OCI-LY3 (cell line): ENCODE measurements at regions not wholly inside any gene's neighbourhood (a gene's known extent, or its start where the extent isn't known, plus 50 kb on each side); places are given as distances from the start of the nearest gene placed in this dataset.

Source experiments
- H2AFZ ChIP-seq: fragments of 200-600, 300-600 bp; shearing (Covaris generic); 2 replicates; pipeline ENCODE4 v1.6.0; 2014; ENCODE audit warnings: antibody characterized with exemption, low read depth, low read length
- H3K27ac ChIP-seq: fragments of 200-600, 300-600 bp; sonication (generic); 2 replicates; pipeline ENCODE4 v1.5.1; 2014; ENCODE audit warnings: mild to moderate bottlenecking, low read length, moderate library complexity, mixed read lengths
- H3K27me3 ChIP-seq: fragments of 200-600, 300-600 bp; sonication (generic); 2 replicates; pipeline ENCODE4 v1.6.1; 2014; ENCODE audit warnings: low read depth, low read length, mixed read lengths
- H3K36me3 ChIP-seq: fragments of 200-600, 300-600 bp; sonication (generic); replicated peaks from 2 replicates; pipeline ENCODE3; 2014; ENCODE audit warnings: low read depth, low read length, mixed read lengths
- H3K4me1 ChIP-seq: fragments of 300-600, 200-600 bp; sonication (generic); 2 replicates; pipeline ENCODE4 v1.6.1; 2014; ENCODE audit warnings: low read length, mixed read lengths
- H3K4me2 ChIP-seq: fragments of 200-600, 300-600 bp; sonication (generic); 2 replicates; pipeline ENCODE4 v1.6.1; 2014; ENCODE audit warnings: low read length, mixed read lengths
- H3K4me3 ChIP-seq: fragments of 300-600, 200-600 bp; sonication (generic); 2 replicates; pipeline ENCODE4 v1.5.1; 2014; ENCODE audit warnings: antibody characterized with exemption, mild to moderate bottlenecking, low read length, moderate library complexity
- H3K79me2 ChIP-seq: fragments of 300-600, 200-600 bp; shearing (Covaris generic); 2 replicates; pipeline ENCODE4 v1.6.1; 2014; ENCODE audit warnings: mild to moderate bottlenecking, low read length, mixed read lengths
- H3K9ac ChIP-seq: fragments of 300-600, 200-600 bp; shearing (Covaris generic); 2 replicates; pipeline ENCODE4 v1.6.0; 2014; ENCODE audit warnings: mild to moderate bottlenecking, low read length, moderate library complexity
- H3K9me3 ChIP-seq: fragments of 200-600, 300-600 bp; shearing (Covaris generic); 2 replicates; pipeline ENCODE4 v1.6.1; 2014; ENCODE audit warnings: low read length, mixed read lengths; ENCODE audit not compliant: insufficient read depth
- H4K20me1 ChIP-seq: fragments of 200-600, 300-600 bp; sonication (generic); 2 replicates; pipeline ENCODE4 v1.6.1; 2016; ENCODE audit warnings: low read length, mixed read lengths; ENCODE audit not compliant: insufficient read depth
- EZH2phosphoT487 ChIP-seq: fragments of 200-600 bp; shearing (Covaris generic); IDR thresholded peaks from 2 replicates; pipeline ENCODE4 v1.6.1; 2018; ENCODE audit warnings: antibody characterized with exemption, mixed run types, low read depth
- TF ChIP-seq, protein P1 (sequence below): fragments of 200-600, 300-600 bp; sonication (generic); IDR thresholded peaks from 2 replicates; pipeline ENCODE4 v1.5.1; 2014; ENCODE audit warnings: antibody characterized with exemption, low read length, low read depth

DNA sequence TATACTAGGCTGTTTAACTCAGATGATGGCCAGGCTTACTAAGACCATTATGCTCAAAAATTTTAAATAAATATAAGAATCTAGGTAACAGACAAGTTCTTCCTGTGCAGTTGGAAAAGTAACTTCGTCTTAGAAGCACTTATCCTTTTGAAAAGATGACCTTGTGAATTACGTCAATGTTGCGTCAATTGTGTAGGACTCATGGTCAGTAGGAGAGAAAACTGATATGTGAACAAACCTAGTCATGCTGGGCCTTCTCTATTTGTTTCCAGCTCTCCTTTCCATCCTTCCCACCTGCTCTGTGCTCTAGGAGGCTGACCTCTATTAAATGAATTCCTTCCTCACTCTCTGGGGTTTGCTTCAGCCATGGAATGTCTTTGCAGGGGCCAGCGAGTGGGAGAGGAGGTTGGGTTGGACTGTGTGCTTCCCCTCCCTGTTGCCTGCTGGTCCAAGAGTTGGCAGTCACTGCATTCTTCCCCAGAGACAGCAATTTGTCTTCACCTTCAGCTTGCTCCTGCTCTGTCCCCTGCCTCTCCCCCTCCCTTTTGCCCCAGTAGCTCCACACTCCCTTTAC, 128.0 kb upstream of the TNFAIP3 start:
- Histone ChIP-seq H3K79me2 (no peaks in the 10 kb centered on the region), H4K20me1 (no peaks in the 10 kb centered on the region), H3K4me1 (peaks cover 12% of the 10 kb centered on the region), H3K4me3 (no peak overlapping the region), H3K4me2 (no peak overlapping the region), H2AFZ (no peak overlapping the region), H3K27me3 (no peaks in the 10 kb centered on the region), H3K27ac (no peak overlapping the region), H3K36me3 (no peaks in the 10 kb centered on the region), H3K9ac (no peak overlapping the region), H3K9me3 (no peaks in the 10 kb centered on the region)
- TF ChIP-seq EZH2phosphoT487 = no peak
- TF ChIP-seq, protein P1, sequence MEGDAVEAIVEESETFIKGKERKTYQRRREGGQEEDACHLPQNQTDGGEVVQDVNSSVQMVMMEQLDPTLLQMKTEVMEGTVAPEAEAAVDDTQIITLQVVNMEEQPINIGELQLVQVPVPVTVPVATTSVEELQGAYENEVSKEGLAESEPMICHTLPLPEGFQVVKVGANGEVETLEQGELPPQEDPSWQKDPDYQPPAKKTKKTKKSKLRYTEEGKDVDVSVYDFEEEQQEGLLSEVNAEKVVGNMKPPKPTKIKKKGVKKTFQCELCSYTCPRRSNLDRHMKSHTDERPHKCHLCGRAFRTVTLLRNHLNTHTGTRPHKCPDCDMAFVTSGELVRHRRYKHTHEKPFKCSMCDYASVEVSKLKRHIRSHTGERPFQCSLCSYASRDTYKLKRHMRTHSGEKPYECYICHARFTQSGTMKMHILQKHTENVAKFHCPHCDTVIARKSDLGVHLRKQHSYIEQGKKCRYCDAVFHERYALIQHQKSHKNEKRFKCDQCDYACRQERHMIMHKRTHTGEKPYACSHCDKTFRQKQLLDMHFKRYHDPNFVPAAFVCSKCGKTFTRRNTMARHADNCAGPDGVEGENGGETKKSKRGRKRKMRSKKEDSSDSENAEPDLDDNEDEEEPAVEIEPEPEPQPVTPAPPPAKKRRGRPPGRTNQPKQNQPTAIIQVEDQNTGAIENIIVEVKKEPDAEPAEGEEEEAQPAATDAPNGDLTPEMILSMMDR = no peak

DNA sequence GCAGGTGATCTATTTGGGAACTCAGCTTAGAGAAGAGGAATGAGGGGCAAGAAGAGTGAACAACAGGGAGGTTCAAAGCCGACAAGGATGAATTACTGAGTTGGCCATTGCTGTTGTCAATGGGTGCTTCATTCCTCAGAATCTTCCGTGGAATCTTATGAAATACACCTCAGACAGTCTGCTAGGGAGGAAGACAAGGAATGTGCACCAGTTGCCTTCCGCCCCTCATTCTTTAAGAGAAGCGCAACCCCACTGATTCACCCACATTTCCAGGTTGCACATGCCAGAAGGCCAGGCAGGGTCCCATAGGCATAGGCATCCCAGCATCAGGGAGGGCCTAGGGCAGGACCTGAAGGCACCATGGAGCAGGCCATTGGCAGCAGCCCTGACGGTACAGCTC, 127.5 kb upstream of the TNFAIP3 start:
- no peak overlapping the region for H3K9ac ChIP-seq
- TF ChIP-seq, protein P1 = no peak
- H3K27ac ChIP-seq = no peak overlapping the region
- no peak overlapping the region for H3K4me2 ChIP-seq
- H3K4me3 ChIP-seq = no peak overlapping the region
- H3K27me3 ChIP-seq = no peaks in the 10 kb centered on the region
- no peak overlapping the region for H2AFZ ChIP-seq
- H3K9me3 ChIP-seq = no peaks in the 10 kb centered on the region
- no peaks in the 10 kb centered on the region for H3K79me2 ChIP-seq
- peaks cover 12% of the 10 kb centered on the region for H3K4me1 ChIP-seq
- H3K36me3 ChIP-seq = no peaks in the 10 kb centered on the region
- no peaks in the 10 kb centered on the region for H4K20me1 ChIP-seq

DNA sequence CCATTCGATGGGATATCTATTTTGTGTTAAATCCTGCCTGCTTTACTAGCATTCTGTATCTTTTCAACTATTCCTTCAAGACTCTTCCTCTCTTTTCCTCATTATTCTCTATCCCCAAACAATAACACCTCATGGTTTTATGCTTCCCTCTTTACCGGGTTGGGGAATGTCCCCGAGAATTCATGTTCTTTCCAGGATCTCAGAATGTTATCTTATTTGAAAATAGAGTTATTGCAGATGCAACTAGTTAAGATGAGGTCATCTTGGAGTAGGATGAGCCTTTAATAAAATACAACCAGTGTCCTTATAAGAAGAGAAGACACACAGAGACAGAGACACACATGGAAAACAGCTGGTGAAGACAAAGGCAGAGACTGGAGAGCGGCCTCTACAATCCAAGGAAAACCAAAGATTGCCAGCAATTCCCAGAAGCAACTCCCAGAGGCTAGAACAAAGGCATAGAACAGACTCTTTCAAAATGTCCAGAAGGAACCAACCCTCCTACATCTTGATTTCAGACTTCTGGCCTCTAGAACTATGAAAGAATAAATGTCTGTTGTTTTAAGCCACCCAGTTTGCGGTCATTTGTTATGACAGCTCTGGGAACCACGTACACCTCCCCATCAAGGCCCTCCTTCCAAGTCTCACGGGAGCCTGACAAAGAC, 126.8 kb upstream of the TNFAIP3 start:
- TF ChIP-seq EZH2phosphoT487 = no peak
- TF ChIP-seq, protein P1 = no peak
- Histone ChIP-seq H3K79me2 (no peaks in the 10 kb centered on the region), H3K9me3 (no peaks in the 10 kb centered on the region), H3K4me3 (no peak overlapping the region), H3K36me3 (no peaks in the 10 kb centered on the region), H3K4me2 (no peak overlapping the region), H3K4me1 (peaks cover 17% of the 10 kb centered on the region), H3K27me3 (no peaks in the 10 kb centered on the region), H3K9ac (no peak overlapping the region), H3K27ac (no peak overlapping the region), H4K20me1 (no peaks in the 10 kb centered on the region), H2AFZ (no peak overlapping the region)

DNA sequence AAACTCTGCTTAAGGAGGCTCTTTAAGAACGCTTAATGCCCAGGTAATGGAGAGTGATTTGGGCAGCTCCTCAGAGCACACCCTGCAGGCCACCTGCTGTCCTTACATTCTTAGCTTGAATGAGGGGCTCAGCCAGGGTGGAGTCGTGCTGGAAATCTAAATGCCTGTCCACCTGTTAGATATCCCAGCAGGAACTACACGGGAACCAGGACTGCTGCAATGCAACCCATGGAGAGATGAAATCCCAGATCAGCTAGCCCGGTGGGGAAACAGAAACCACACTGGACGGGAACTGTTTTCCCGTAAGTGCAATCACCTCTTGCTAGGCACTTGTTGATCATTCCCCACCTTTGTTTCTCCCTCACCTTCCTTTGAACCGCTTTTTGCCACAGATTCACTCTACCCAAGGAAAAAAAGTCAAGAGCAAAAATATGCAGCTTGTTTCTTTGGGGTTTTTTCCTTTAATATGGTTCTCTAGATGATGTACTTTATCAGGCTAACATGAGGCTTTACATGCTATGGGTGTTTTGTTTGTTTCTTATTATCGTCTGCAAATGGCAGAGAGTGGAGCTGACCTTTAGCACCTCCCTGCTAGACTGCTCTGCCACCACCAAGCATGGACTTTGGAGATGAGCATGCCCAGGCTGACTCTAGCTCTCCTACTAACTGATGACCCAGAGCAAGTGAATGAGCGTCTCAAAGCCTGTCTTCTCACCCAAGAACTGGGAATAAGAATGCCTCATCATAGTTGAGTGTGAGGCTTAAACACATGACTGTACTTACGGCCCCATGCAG, 125.9 kb upstream of the TNFAIP3 start:
- H3K9ac ChIP-seq = no peak overlapping the region
- no peaks in the 10 kb centered on the region for H3K27me3 ChIP-seq
- H3K36me3 ChIP-seq = no peaks in the 10 kb centered on the region
- no peak overlapping the region for H3K4me2 ChIP-seq
- no peaks in the 10 kb centered on the region for H3K79me2 ChIP-seq
- H3K4me1 ChIP-seq = peaks cover 15% of the 10 kb centered on the region
- no peak for TF ChIP-seq EZH2phosphoT487
- no peak overlapping the region for H2AFZ ChIP-seq
- H3K9me3 ChIP-seq = no peaks in the 10 kb centered on the region
- H3K27ac ChIP-seq = no peak overlapping the region
- no peak overlapping the region for H3K4me3 ChIP-seq
- no peaks in the 10 kb centered on the region for H4K20me1 ChIP-seq
